Suprapubic skin (tissue), 4 donors: ENCODE measurements at regions not wholly inside any gene's neighbourhood (a gene's known extent, or its start where the extent isn't known, plus 50 kb on each side); places are given as distances from the start of the nearest gene placed in this dataset.

Experiments used
- POLR2A ChIP-seq, 2 donors: fragments of 450-650 bp; IDR thresholded peaks; one replicate each; pipeline ENCODE4 v1.6.1; 2017; ENCODE audit warnings: antibody characterized with exemption in 2 of 2, mild to moderate bottlenecking in 2 of 2, moderate library complexity in 2 of 2
- POLR2AphosphoS5 ChIP-seq, 3 donors: sonication (generic); formaldehyde crosslinking; IDR thresholded peaks; one replicate each; pipeline ENCODE4 v1.6.1; 2017; ENCODE audit warnings: antibody characterized with exemption in 3 of 3
- TF ChIP-seq, protein P1 (sequence below), 2 donors: fragments of 200-600 bp in 1 of 2; fragments of 450-650 bp in 1 of 2; sonication (generic) in 1 of 2; IDR thresholded peaks; one replicate each; pipeline ENCODE4 v1.5.1; 2016 to 2019; ENCODE audit warnings: antibody characterized with exemption in 2 of 2, mild to moderate bottlenecking in 1 of 2, moderate library complexity in 1 of 2

DNA sequence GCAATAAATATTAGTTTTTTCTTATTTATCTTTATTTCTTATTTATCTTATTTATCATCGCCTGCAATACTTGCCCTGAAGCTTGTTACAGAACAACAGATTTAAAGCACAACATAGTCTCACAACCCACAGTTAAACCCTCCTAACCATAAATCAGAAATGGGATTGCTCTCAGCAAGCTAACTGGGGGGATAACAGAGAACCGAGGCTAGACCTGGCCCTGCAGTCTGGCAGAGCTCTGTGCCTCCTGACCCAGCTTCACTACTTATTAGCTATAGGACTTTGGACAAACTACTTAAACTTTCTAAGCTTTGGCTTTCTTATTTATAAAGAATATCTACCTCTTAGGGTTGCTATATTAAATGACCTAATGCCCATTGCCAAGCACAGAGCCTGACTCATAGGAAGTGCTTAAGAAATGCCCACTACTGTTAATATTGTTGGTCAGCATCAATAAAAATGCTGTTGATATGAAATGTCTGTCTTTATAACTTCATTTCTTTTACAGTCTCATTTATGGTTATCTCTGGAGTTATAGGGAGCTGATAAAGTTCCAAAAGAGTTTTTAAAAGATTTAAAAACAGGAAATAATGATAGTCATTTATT is 87.9 kb upstream of the BEND6 start:
- no peak for TF ChIP-seq POLR2AphosphoS5 (IDR thresholded peaks at IDR 0.05)
- TF ChIP-seq, protein P1, sequence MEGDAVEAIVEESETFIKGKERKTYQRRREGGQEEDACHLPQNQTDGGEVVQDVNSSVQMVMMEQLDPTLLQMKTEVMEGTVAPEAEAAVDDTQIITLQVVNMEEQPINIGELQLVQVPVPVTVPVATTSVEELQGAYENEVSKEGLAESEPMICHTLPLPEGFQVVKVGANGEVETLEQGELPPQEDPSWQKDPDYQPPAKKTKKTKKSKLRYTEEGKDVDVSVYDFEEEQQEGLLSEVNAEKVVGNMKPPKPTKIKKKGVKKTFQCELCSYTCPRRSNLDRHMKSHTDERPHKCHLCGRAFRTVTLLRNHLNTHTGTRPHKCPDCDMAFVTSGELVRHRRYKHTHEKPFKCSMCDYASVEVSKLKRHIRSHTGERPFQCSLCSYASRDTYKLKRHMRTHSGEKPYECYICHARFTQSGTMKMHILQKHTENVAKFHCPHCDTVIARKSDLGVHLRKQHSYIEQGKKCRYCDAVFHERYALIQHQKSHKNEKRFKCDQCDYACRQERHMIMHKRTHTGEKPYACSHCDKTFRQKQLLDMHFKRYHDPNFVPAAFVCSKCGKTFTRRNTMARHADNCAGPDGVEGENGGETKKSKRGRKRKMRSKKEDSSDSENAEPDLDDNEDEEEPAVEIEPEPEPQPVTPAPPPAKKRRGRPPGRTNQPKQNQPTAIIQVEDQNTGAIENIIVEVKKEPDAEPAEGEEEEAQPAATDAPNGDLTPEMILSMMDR (IDR thresholded peaks at IDR 0.05), result no peak
- no peak for TF ChIP-seq POLR2A (IDR thresholded peaks at IDR 0.05)
